ENCODE measurements at regions not wholly inside any gene's neighbourhood (a gene's known extent, or its start where the extent isn't known, plus 50 kb on each side); places are given as distances from the start of the nearest gene placed in this dataset.

DNA sequence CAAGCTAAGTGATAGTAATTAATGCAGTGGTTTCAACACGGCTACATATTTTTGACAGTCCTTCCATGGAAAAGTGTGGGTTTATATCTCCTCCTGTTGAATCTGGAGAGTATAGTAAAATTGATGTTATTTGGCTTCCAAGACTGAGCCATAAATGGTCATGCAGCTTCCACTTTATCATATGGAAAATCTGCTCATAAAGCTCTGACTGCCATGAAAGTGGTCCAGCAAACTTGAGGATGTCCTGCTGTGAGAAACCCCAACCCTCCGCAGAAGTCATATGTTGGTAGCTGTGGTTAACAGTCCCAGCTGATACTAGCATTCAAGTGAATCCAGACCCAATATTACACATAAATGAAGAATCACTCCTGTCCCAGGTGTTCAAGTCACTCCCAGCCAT, 378.3 kb downstream of the KCTD16 start:
- no peaks in the 10 kb centered on the region for H3K4me1 Mint-ChIP-seq
- TF ChIP-seq, protein P1, sequence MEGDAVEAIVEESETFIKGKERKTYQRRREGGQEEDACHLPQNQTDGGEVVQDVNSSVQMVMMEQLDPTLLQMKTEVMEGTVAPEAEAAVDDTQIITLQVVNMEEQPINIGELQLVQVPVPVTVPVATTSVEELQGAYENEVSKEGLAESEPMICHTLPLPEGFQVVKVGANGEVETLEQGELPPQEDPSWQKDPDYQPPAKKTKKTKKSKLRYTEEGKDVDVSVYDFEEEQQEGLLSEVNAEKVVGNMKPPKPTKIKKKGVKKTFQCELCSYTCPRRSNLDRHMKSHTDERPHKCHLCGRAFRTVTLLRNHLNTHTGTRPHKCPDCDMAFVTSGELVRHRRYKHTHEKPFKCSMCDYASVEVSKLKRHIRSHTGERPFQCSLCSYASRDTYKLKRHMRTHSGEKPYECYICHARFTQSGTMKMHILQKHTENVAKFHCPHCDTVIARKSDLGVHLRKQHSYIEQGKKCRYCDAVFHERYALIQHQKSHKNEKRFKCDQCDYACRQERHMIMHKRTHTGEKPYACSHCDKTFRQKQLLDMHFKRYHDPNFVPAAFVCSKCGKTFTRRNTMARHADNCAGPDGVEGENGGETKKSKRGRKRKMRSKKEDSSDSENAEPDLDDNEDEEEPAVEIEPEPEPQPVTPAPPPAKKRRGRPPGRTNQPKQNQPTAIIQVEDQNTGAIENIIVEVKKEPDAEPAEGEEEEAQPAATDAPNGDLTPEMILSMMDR (conservative IDR thresholded peaks at IDR 0.05), result no peak
- H3K36me3 Mint-ChIP-seq (ENCODE audit: low read depth), result no peaks in the 10 kb centered on the region
- no peak overlapping the region for H3K4me3 Mint-ChIP-seq
- DNase-seq (ENCODE audit: low read depth, low spot score), result no peak
- H3K9me3 Mint-ChIP-seq, result no peaks in the 10 kb centered on the region
- no peak overlapping the region for H3K27ac Mint-ChIP-seq (ENCODE audit: unreplicated experiment)
- no peaks in the 10 kb centered on the region for H3K27me3 Mint-ChIP-seq (ENCODE audit: low read depth)

DNA sequence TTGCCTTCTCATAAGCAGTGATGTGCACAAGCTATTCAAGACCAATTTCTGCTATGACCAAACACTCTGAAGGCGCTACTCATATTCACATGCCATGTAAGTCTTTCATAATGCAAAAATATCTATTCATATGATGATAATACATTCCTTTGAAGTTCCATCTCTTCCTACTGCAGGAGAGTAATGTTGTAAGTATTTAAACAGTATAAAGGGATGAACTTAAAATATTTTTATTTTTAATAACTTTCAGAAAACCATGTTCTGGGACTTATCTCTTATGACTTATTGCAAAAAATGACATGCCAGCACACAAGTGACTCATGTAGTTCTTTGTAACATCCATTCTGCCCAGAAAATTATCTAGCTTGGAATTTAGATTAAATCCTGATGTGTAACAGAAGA, 376.4 kb downstream of the KCTD16 start:
- TF ChIP-seq, protein P1 (conservative IDR thresholded peaks at IDR 0.05), result no peak
- DNase-seq (ENCODE audit: low read depth, low spot score), result no peak
- Mint-ChIP-seq H3K27ac (ENCODE audit: unreplicated experiment) (no peak overlapping the region), H3K36me3 (ENCODE audit: low read depth) (no peaks in the 10 kb centered on the region), H3K9me3 (no peaks in the 10 kb centered on the region), H3K4me3 (no peak overlapping the region), H3K27me3 (ENCODE audit: low read depth) (no peaks in the 10 kb centered on the region), H3K4me1 (no peaks in the 10 kb centered on the region)

DNA sequence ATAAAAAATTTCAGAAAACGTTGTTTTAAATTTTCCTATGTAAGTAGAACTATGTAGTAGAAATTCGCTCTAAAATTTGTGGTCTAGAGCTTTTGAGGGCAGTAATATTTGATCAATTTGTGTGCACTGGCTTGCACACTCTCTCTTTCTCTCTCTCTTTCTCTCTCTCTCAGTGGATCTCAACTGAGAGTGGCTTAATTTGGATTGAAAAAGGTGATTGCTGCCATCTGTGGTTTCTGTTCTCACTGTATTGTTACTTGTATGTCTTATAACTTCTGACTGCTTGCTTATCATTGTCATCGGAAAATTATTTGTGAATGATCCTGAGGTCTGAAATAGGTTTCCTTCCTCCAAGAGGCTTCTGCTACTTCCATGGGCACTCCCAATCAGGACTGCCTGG, 368.2 kb downstream of the KCTD16 start:
- TF ChIP-seq, protein P1 (conservative IDR thresholded peaks at IDR 0.05), result no peak
- Mint-ChIP-seq H3K4me1 (no peaks in the 10 kb centered on the region), H3K4me3 (no peak overlapping the region), H3K9me3 (no peaks in the 10 kb centered on the region), H3K27me3 (ENCODE audit: low read depth) (no peaks in the 10 kb centered on the region), H3K27ac (ENCODE audit: unreplicated experiment) (no peak overlapping the region), H3K36me3 (ENCODE audit: low read depth) (no peaks in the 10 kb centered on the region)
- no peak for DNase-seq (ENCODE audit: low read depth, low spot score)
